Heart left ventricle (tissue), 13 donors: ENCODE measurements at regions not wholly inside any gene's neighbourhood (a gene's known extent, or its start where the extent isn't known, plus 50 kb on each side); places are given as distances from the start of the nearest gene placed in this dataset.

Experiments
- CTCF ChIP-seq, 12 donors: fragments of 200-600 bp; sonication (generic) in 4 of 12; IDR thresholded peaks; one replicate each; pipeline versions ENCODE4 v1.5.0 to v1.8.0; 2018 to 2022; ENCODE audit warnings: antibody characterized with exemption in 12 of 12, mild to moderate bottlenecking in 5 of 12
- POLR2A ChIP-seq, 2 donors: fragments of 450-650 bp; IDR thresholded peaks; one replicate each; pipeline ENCODE4 v1.6.1; 2017; ENCODE audit warnings: antibody characterized with exemption in 2 of 2, mild to moderate bottlenecking in 2 of 2, moderate library complexity in 2 of 2
- donor health status: ischemic (EF 13 %, LVEDD 7.1; RV severe dilation, severe dysfunction).
- donor health status: DM: no; HTN: yes; CAD: no.
- donor health status: DM: no; HTN: no; CAD: no.
- donor health status: ischemic (EF 25% LVEDD 6.9; RV normal size, moderate dysfunction).
- donor health status: ischemic (EF 25% LVEDD 5.7; RV mildly dilated, moderate dysfunction).
- donor health status: ischemic (EF 35%, LVEDD 5.7; RV mildly dilated, moderate dysfunction).
- donor health status: nonischemic (EF 11% LVEDD 7.7; RV severe dilation, severe dysfunction).
- donor health status: DM: yes; HTN: yes; CAD: no.
- donor health status: PGD.
- donor health status: ischemic (EF 29% LVEDD 5.4; RV normal size, mild dysfunction).
- donor health status: nonischemic (EF 23%, LVEDD 6.1; RV moderate dilation, normal function).

GRCh38 chr1:198939286-198939685 lies 300.4 kb downstream of the PTPRC start:
- TF ChIP-seq CTCF (IDR thresholded peaks at IDR 0.05) (no peak), POLR2A (IDR thresholded peaks at IDR 0.05) (no peak)
